ENCODE measurements at regions not wholly inside any gene's neighbourhood (a gene's known extent, or its start where the extent isn't known, plus 50 kb on each side); places are given as distances from the start of the nearest gene placed in this dataset.

GRCh38 chr1:234975122-234975940 lies 153.3 kb downstream of the TOMM20 start (continued):
- no peak for TF ChIP-seq ARID4B (CRISPR knock-in tag; IDR thresholded peaks at IDR 0.05)
- no peak for TF ChIP-seq ZNF140 (CRISPR knock-in tag; IDR thresholded peaks at IDR 0.05)
- TF ChIP-seq TEAD1 (CRISPR knock-in tag; IDR thresholded peaks at IDR 0.05): peak; percentile 80; a peak in 3 of 4 replicates
- TF ChIP-seq PKNOX1 (IDR thresholded peaks at IDR 0.05): peak; percentile 66
- peak; percentile 94 for TF ChIP-seq CC2D1A (IDR thresholded peaks at IDR 0.05)
- TF ChIP-seq TRIM24 (IDR thresholded peaks at IDR 0.05): peak; percentile 89 to 94
- TF ChIP-seq EWSR1 (IDR thresholded peaks at IDR 0.05; ENCODE audit: borderline replicate concordance, low read depth, partially characterized antibody): no peak
- peak in 1 of 2 experiments; percentile 96; a peak in 2 of 4 replicates for TF ChIP-seq ZNF318 (IDR thresholded peaks at IDR 0.05; ENCODE audit: borderline replicate concordance in 1 of 2, low read depth in 1 of 2)

Measured in K562 (cell line).